Posterior vena cava (tissue), 2 donors: ENCODE measurements at regions not wholly inside any gene's neighbourhood (a gene's known extent, or its start where the extent isn't known, plus 50 kb on each side); places are given as distances from the start of the nearest gene placed in this dataset.
"Not testable (repeated sequence)": the region's sequence is repeated elsewhere in the genome, so short reads cannot be mapped to it uniquely, and the experiment has no call there.

ENCODE experiments used
- DNase-seq: peaks from one replicate; pipeline ENCODE4 v3.0.0-alpha.2; 2020; ENCODE audit warnings: low spot score
- intact Hi-C, 2 donors: fragments of 100-400 bp; cut with DNase I; formaldehyde crosslinking; loops; one replicate each; pipeline versions ENCODE4 v1.14.1 to v1.14.2; 2022 to 2023
- donor health status: DM: yes; HTN: yes; CAD: no.
- donor health status: DM: yes; HTN: yes; CAD: no.

DNA sequence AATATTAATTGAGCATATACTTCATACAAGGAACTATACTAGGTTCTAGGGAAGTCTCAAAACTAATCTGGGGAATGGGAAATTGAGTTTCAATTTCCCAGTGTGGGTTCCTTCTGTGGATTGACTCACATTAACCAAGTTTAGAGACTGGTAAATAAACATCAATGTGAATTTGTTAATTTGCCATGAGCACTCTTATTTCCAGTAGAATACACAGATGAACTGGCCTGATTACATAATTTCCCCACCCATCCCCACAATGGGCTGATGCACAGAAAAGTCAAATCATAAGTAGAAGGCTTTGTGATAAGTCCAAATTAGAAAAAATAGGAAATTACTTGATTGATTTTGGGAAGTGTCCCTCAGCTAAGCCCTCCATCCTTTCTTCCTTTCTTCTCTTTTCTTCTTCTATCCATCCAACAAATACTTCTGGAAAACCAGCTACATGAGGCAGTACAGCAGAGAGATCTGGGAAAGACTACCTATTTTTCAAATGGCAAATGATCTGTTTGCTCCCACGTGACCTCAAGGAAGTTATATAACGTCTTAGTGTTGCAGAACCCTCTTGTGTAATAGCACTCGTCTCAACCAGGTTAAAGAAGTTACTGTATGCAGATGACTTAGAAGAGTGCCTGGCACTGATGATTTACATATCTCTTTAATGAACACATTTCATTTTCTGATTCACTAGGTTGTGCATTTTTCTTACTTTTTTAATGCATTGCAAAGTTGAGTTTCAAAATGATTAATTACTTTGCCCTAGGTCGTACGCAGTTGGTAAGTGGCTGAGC, 312.3 kb downstream of the SV2B start:
- no peak for DNase-seq
- intact Hi-C loops, result no loop called here

GRCh38 chr15:91413142-91413541, 313.1 kb downstream of the SV2B start:
- intact Hi-C loops, result no loop called here
- no peak for DNase-seq

- DNase-seq, result no peak
- intact Hi-C loops, result no loop called here
These were observed 314.1 kb downstream of the SV2B start for GRCh38 chr15:91414124-91414523.

GRCh38 chr15:91415258-91415657, 315.2 kb downstream of the SV2B start:
- DNase-seq, intact Hi-C loops: not testable (repeated sequence)

- DNase-seq, result no peak
- intact Hi-C loops, result no loop called here
These were observed 320.6 kb downstream of the SV2B start for GRCh38 chr15:91420689-91421088.

DNA sequence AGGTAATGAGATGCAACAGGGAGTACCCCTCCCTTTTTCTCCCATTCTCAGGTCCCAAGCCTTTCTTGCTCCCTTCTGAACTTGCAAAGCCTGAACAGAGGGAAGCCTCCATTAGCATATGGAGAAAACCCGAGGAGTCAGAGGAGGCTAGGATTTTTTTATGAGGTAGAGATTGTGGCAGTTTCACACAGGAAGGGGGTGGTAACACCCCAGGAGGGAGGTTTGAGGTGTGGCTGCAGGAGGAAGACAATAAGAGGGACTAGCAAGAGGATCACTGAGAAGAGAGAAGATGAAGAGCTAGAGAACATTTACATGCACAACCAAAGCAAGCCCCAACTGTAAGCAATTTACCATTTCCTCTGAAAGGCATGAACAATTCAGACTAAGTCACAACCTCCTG, 322.7 kb downstream of the SV2B start:
- no peak for DNase-seq
- intact Hi-C loops, result no loop called here

DNA sequence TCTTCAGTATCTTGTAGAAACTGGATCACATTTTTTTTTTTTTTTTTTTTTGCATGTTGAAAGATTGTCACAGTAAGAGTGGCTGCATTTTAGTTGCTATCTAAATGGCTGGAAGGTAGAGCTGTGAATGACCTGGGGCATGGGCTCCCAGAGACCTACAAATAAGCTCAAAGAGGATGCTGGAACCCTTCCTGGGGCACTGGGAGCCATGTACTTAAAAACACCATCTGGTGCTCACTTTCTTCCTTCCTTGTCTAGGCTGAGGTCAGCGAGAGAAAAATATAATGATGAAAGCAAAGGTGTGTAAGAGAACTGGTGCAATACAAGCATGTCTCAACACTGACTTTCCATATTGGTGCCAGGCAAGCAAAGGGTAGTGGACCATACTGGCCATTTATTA, 323.9 kb downstream of the SV2B start:
- intact Hi-C loops, result no loop called here
- no peak for DNase-seq

DNA sequence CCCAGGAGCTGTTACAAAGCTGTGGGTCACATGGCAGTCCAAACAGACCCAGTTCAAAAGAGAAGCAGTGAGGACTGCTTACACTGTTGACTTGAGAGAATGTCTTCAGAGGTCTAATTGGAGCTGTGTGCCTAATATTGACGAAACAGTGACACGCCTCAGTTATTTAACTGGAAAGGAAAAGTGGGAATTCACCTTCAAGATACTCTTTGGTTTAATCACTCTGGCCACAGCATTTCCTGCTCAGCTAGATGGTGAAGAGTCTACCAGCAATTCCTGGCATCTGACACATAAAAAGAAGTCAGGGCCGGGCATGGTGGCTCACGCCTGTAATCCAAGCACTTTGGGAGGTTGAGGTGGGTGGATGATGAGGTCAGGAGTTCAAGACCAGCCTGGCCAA, 326.4 kb downstream of the SV2B start:
- DNase-seq, result no peak
- intact Hi-C loops, result no loop called here

DNA sequence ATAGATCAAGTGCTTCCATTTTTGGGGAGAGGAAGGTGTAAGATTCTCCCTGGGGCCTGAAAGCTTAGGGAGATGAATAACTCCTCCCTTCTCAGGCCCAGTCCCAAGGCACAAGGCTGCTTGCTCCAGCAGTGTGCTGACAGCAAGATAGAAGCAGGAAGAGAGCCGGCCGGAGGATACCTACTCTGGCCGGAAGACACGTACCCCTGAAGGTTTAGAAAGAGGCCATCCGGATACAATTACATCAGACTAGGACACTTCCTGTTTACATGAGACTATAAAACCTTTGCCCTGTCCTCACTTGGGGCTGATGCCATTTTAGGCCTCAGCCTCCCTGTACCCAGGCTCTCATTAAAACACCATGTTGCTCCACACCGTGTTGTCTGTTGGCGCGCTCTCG, 329.9 kb downstream of the SV2B start:
- no peak for DNase-seq
- intact Hi-C loops, result no loop called here

DNA sequence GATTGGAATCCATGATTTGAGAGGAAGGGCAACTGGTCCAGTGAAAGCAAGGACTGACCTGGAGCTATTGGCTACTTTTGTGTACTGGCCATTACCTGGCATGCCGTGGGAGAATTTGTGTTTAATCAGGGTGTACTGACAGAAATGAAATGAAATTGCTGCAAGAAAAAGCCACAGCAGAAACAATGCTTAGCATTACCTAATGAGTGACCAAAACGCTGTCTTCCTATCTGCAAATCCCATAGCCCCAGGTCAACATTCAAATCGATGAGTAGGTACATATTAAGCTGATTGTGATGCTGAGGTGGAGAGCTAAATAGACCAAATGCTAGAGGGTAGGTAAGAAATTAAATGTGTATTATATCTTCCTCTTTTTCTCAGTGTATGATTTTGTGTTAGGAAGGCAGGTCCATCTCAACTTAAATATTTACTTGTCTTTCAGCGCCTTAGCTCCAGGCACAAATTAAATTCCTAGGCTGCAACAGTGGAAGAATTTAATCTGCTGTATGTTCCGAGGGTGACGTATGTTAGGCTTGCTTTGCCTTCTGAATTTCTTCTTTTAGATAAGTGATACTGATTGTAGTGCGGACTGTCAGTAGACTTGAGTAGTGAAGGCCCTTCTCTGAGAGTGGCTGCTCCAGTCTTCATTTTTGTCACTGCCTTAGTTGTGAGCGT, 331.1 kb downstream of the SV2B start:
- intact Hi-C loops, result no loop called here
- no peak for DNase-seq

GRCh38 chr15:91435113-91435512, 335.1 kb downstream of the SV2B start:
- intact Hi-C loops, result no loop called here
- DNase-seq, result no peak

- DNase-seq, result no peak
- intact Hi-C loops, result no loop called here
These were observed 344.6 kb downstream of the SV2B start for GRCh38 chr15:91444656-91445055.

DNA sequence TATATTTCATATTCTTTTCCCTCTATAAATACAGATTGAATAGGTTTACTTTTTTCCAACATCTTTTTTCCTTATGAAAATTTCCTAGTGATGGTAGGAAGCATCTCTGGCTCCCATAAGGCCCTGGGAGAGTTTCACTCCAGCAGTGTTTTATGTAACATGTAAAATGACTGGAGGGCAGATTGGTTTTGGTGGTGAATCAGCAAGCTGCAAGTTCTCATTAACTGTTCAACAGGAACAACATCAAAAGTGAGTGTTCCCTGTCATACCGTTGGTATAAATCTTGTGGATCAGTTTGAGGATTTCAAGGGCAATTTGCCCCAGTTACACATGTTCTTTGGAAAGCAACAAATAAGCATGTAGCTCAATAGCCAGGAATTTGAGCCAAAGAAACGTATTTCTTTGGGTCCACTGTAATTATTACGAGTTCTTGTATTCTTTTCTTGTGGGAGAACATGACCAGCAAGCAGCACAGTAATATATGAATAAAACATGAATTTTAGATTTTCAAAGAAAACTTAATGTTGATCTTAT, 345.7 kb downstream of the SV2B start:
- DNase-seq, result no peak
- intact Hi-C loops, result no loop called here

DNA sequence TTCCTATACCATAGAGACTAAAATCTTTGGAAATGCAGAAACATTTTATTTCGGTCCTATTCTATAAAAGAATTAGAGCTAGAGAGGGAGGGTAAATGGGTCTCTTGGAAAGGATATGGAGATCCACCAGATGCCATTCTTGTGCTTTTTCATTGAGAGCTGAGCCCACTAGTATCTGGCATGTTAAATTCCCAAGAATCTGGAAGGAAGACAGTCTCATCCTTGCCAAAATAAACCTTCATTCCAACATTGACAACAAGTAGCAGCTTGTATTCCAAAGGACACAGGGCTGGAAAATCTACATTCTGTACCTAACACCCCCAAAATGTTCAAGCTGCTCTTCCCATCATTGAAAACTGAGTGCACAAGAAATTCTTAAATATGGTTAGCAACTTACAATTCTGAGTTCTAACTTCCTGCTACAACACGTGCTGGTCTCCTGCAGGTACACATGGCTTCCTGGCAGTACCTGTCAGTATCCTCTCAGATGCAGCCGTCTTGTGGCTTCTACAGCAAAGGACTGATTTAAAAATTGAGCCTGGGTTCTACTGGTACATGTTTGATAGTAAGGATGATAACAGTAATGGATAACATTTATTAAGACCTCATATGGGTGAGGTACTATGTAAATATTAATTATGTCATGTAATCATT, 348.1 kb downstream of the SV2B start:
- intact Hi-C loops, result no loop called here
- no peak for DNase-seq

DNA sequence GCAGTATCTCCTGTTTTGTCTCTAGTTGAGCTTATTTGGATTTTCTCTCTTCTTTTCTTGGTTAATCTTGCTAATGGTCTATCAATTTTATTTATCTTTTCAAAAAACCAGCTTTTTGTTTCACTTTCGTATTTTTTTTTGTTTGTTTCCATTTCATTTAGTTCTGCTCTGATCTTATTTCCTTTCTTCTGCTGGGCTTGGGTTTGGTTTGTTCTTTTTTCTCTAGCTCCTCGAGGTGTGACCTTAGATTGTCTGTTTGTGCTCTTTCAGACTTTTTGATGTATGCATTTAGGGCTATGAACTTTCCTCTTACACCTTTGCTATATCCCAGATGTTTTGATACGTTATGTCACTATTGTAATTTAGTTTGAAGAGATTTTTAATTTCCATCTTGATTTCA, 353.3 kb downstream of the SV2B start:
- intact Hi-C loops, DNase-seq: not testable (repeated sequence)

GRCh38 chr15:91456251-91456718, 356.2 kb downstream of the SV2B start:
- no peak for DNase-seq
- intact Hi-C loops, result no loop called here

GRCh38 chr15:91456921-91457320, 356.9 kb downstream of the SV2B start:
- DNase-seq, result no peak
- intact Hi-C loops, result no loop called here

GRCh38 chr15:91461377-91461776, 361.3 kb downstream of the SV2B start:
- intact Hi-C loops, result no loop called here
- no peak for DNase-seq

- DNase-seq, result no peak
- intact Hi-C loops, result no loop called here
These were observed 365.0 kb downstream of the SV2B start for GRCh38 chr15:91465086-91465485.

DNA sequence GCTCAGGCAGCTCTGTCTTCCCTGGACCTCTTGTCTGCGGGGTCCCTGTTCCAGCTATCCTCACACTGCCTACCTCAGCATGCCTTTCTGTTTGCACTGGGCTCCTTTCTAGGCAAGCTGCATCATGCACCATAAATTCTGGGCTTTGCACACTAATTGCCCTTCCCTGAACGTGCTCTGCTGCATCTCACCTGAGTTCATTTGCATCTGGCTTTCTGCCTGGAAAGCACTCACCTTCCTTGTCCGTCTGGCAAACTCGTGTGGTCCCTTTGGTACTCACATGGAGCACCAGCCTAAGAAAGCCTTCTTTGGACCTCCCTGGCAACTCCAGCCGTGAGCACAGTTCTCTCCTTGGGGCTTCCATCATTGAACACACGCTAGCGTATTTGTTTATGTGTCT, 365.6 kb downstream of the SV2B start:
- intact Hi-C loops, result no loop called here
- DNase-seq, result no peak
